GM12873 (cell line): ENCODE measurements at regions not wholly inside any gene's neighbourhood (a gene's known extent, or its start where the extent isn't known, plus 50 kb on each side); places are given as distances from the start of the nearest gene placed in this dataset.

Experiments used
- CTCF ChIP-seq: IDR thresholded peaks from 2 replicates; pipeline ENCODE4 v1.5.1; 2012; ENCODE audit warnings: low read depth, mild to moderate bottlenecking, moderate library complexity, low read length, control low read depth; ENCODE audit not compliant: insufficient read depth; ENCODE audit errors: missing control alignments

- no peak for TF ChIP-seq CTCF
Measured at GRCh38 chr7:51961804-51962203, 645.2 kb upstream of the COBL start.

DNA sequence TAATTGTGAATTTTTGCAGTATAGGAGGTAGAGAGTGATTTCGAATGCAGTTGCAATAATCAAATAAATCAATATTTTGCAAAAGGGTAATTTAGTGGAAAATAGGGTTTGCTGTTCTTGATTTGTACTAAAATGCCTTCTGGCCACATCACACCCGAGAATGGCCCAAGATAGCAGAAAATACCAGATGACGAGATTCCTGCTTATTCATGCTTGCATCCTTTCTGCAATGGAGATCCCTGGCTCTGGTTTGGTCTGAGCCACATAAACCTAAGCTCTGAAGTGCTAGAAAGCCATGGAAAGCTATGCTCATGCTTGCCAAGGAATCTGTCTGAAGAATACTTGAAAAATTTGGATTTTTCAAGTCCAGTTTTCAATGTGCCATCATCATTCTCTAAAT lies 634.2 kb upstream of the COBL start:
- TF ChIP-seq CTCF, result no peak

GRCh38 chr7:51949726-51950644 lies 633.4 kb upstream of the COBL start:
- TF ChIP-seq CTCF, result no peak

- no peak for TF ChIP-seq CTCF
Measured at GRCh38 chr7:51930834-51931233, 614.2 kb upstream of the COBL start.

- TF ChIP-seq CTCF, result no peak
Measured at GRCh38 chr7:51929818-51930217, 613.2 kb upstream of the COBL start.

DNA sequence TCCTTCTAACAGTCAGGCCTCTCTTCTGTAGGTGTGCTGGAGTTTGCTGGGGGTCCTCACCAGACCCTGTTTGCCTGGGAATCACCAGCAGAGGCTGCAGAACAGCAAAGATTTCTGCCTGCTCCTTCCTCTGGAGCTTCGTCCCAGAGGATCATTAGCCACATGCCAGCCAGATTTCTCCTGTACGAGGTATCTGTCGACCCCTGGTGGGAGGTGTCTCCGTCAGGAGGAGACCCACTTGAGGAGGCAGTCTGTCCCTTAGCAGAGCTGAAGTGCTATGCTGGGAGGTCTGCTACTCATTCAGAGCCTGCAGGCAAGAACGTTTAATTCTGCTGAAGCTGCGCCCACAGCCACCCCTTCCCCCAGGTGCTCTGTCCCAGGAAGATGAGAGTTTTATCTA lies 611.1 kb upstream of the COBL start:
- TF ChIP-seq CTCF, result no peak

DNA sequence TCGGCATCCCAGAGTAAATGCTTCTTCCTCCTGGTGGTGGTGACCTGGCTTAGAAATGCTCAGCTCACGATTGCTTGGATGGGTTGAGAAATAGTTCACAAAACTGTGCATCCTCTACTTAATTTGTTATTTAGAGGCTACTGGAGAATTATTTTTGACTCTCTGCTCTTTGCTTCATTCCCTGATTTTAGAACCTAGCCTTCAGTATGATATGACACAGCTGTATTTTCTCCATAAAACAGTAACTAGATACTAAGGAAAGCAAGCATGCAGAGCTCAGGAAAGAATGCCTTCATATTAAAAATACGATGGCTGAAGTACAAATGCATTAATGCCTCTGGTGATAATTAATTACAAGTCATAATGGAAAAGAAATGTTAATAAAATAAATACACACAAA lies 602.0 kb upstream of the COBL start:
- no peak for TF ChIP-seq CTCF
